ENCODE measurements at regions not wholly inside any gene's neighbourhood (a gene's known extent, or its start where the extent isn't known, plus 50 kb on each side); places are given as distances from the start of the nearest gene placed in this dataset.
"Not testable (repeated sequence)": the region's sequence is repeated elsewhere in the genome, so short reads cannot be mapped to it uniquely, and the experiment has no call there.

DNA sequence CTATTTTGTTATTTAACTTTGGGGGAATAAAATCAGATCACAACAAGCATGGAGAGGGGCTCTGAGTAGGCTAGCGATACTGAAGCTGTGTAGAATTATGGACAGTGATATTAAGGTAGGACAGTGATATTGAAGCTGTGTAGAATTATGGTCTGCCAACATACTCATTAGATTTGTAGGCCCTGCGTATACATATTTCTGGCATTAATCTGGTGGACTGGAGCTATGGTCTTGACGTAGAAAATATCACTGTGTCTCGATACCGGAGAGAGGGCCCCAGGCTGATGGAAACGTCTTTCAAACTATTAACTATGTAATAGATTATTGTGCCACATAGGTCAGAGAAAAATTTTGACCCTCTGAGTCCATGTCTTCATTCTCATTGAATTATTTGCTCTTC lies 511.4 kb downstream of the ADCYAP1 start:
- DNase-seq, result no peak

DNA sequence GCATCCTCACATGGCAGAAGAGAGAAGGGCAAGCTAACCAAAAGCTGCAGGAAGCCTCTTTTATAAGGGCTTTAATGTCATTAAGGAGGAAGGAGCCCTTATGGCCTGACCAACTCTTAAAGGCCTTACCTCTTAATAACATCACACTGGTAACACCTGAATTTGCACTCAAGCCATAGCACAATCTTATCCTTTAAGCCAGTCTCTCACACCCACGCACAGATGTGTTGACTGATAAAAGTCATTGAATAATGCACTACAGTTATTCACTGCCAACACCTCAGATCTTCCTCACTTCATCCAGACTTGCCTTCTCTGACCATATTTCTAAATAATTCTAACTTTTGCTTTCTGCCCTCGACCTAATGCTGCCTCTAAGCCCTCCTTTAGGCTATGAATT lies 516.8 kb downstream of the ADCYAP1 start:
- no peak for DNase-seq

DNA sequence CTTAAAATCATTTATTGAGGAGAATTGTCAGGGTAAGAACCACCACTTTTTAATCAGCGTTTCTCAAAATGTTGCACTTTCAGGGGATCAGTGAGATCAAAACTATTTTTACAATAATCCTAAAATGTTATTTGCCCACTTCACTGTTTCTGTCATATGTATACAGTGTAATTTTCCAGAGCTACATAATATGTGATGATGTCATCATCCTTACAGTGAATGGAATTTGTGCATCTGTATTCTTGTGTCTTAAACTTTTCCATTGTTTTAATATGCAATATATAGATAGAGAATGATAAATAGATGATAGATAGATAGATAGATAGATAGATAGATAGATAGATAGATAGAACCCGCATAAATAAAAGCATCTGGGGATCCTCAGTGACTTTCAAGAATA lies 518.0 kb downstream of the ADCYAP1 start:
- DNase-seq, result no peak

DNA sequence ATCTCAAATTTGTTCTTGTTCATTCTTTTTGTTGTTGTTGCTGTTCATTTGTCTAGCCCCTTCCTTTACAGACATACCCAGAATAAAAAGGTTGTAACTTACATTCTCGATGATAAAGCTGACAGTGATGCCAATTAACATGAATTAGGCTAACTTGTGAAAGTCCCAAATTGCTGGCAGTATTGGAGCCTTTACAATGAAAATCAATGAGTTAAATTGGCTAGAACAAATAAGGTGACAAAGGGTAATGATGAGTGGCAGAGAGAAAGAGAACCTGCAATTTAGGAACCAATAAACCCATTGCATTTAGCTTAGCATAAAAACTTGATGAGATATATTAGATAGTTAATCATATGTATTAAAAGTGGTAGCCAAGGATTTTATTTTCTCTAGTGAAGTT lies 521.0 kb downstream of the ADCYAP1 start:
- DNase-seq, result no peak

DNA sequence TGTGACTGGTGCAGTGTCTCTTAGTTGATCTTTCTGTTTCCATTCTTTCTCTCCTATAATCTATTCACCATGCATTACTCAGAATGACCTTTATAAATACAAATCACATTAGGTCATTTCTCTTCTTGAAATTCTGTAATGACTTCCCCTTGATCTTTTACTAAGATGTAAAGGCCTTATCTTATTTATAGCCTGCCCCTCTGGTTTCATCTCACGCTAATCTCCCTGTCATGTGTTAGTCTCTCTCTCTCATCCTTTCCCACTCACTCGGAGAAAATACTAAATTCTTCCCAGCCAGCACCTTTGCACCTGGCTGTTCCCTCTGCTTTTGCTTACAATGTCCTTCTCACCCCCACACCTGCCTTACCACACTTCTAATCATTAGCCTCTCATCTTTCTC lies 530.8 kb downstream of the ADCYAP1 start:
- DNase-seq, result no peak

DNA sequence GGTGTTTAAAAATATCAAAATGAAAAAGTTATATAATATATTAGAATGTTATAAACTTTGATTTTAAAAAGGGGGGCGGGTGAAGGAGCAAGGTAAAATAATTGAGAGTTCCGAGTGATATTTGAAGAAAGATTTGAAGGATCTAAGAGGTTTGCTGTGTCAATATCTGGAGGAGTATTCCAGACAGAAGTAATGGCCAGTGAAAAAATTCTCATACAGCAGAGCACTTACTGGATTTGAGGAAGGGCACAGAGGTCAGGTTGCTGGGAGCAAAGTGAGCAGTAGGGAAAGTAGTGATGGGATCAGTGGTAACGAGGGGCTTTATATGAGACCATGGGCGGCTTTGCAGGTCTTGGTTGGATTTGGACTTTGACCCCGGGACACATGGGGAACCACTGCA lies 531.5 kb downstream of the ADCYAP1 start:
- no peak for DNase-seq

DNA sequence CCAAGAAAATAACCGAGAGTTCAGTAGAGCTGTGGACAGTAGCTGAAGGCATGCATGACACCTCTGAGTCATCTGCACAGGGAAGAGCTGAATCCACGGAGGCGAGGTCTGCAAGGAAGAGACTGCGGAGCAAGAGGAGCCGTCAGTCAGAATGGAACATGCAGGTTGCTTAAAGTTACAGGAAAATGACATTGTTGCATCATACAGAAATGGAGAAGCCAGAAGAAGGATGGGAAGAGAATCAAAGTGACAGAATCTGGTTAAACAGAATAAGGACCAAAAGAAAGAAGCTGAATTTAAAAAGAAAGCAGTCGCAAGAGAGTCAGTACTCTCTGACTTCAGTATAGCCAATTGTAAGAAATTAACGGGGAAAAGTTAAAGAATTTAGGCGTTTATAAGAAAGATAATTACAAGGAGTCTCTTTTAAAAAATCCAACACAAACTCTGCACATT lies 533.8 kb downstream of the ADCYAP1 start:
- DNase-seq, result no peak

DNA sequence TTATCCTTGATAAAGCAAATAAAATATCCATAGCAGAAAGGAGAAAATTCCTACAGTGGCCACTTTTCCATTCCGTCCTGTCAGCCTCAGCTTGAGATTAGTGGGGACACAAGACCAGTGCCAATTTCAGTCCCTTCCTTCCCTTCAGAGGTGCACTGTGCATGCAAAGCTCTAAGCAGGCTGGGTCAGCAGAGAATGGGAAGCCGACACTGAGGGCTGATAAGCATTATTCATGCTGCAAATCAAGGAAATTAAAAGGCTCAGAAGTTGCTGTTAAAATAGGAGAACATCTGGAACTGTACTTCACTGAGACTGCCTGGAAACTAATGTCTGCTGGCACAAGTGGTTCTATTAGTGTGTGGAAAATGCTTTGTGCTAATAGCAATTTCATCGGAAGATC lies 534.3 kb downstream of the ADCYAP1 start:
- DNase-seq, result no peak

DNA sequence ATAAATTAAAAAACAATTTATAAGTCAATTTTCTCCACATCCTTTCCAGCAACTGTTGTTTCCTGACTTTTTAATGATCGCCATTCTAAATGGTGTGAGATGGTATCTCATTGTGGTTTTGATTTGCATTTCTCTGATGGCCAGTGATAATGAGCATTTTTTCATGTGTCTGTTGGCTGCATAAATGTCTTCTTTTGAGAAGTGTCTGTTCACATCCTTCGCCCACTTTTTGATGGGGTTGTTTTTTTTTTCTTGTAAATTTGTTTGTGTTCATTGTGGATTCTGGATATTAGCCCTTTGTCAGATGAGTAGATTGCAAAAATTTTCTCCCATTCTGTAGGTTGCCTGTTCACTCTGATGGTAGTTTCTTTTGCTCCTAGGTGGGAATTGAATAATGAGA lies 539.4 kb downstream of the ADCYAP1 start:
- not testable (repeated sequence) for DNase-seq

DNA sequence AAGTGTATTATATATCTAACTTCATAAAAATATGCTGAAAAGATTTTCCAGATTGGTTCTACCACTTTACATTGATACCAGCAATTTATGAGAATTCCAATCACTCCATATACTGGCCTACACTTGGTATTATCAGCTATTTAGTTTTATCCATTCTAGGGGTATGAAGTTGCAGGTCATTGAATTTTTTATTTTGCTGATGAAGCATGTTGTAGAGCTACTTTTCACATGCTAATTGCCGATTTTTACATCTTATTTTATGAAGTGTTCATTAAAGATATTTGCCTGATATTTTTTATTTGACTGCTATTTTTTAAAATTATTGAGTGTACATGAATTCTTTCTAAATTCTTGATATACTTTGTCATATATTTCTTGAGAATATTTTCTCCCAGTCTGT lies 542.1 kb downstream of the ADCYAP1 start:
- DNase-seq, result no peak

DNA sequence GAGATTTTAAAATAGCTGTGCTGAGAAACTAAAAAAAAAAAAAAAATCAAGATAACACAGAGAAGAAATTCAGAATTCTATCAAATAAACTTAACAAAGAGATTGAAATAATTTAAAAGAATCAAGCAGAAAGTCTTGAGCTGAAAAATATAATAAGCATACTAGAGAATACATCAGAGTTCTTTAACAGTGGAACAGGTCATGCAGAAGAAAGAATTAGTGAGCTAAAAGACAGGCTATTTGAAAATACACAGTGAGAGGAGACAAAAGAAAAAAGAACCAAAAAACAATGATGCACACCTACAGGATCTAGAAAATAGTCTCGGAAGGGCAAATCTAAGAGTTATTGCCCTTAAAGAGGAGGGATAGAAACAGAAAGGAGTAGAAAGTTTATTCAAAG lies 548.1 kb downstream of the ADCYAP1 start:
- no peak for DNase-seq

DNA sequence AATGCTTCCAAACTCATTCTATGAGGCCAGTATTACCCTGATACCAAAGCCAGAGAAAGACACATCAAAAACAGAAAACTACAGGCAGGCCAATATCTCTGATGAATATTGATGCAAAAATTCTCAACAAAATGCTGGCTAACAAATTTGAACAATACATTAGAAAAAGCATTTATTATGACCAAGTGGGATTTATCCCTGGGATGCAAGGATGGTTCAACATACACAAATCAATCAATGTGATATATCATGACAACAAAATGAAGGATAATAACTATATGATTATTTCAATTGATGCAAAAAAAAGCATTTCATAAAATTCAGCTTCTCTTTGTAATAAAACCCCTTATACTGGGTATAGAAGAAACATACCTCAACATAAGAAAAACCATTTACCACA lies 550.9 kb downstream of the ADCYAP1 start:
- no peak for DNase-seq

DNA sequence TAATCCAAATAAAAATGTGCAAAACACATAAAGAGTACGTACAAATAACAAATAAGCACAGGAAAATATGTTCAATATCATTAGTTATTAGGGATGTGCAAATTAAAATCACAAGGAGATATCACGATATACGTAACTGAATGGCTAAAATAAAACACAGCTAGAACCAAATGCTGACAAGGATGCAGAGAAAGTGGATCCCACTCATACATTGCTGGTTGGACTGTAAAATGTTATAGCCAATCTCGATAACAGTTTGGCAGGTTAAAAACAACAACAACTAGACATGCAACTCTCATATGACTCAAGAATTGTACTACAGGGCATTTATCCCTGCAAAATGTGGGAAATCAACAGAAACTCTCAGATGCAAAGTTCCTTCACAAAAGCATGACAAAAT lies 553.9 kb downstream of the ADCYAP1 start:
- DNase-seq, result no peak

DNA sequence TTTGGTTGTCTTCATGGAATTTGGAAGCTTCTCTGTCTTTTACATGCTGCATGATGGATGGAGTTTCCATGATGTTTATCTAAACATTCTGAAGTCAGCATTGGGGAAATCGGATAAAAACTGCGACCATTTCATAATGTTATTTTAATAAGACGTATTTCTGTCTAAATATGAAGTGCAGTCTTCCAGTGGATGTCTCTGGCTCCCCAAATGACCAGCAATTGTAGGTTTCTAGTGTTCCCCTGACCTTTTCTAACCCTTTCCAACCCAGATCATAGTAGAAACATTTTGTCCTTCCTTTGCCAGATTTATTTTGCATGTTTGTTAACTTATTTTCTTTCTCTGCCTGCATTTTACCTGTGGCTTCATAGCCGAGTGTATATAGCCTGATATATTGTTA lies 559.3 kb downstream of the ADCYAP1 start:
- DNase-seq, result no peak

DNA sequence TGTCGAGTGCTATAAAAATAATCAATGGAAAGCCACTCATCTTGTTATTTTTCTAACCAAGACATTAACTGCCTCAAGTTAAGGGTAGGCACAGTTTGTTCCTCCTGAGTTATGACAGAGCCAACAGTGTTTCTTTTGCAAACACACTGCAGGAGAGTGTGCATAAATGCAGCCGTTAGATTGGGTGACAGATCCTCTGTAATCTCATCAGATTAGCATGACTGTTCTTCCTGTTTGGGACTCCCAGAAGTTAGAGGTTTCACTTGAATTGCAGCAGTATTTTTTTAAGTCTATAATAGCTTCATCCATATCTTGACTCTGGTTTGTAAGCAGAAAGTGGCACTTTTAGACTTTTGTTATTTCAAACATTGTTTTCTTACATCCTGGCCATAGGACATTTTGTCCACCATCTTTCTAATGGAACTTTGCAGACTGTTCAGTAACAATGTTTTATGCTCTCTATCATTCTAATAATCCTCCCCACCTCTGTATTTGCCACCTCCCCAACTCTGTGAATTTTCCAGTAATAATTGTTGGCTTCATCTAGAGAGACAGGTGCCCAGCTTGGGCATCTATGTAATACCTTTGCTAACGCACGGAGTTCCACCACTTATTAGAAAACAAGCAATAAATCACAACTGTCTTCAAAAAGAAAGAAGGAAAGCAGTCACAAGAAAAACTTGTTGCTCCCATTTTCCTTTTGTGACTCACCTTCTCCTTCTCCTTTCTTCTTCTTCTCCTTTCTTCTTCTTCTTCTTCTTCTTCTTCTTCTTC lies 560.0 kb downstream of the ADCYAP1 start:
- no peak for DNase-seq

DNA sequence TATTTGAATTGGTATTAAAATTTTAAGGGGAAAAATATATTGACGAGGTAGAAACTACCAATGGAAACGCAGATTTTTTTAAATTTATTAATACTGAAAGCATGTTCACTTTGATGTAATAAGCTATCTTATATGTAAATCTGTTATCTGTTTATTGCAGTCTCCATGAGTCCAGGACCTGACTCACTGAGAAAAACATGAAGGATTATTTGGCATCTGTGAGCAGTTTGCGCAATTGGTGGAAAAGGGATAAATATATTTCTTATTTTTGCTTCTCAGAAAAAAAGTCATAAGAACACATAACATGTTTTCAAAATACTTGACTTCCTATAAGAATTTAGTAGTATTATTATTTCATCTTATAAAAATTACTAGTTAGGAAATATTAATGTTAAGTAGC lies 561.4 kb downstream of the ADCYAP1 start:
- no peak for DNase-seq

DNA sequence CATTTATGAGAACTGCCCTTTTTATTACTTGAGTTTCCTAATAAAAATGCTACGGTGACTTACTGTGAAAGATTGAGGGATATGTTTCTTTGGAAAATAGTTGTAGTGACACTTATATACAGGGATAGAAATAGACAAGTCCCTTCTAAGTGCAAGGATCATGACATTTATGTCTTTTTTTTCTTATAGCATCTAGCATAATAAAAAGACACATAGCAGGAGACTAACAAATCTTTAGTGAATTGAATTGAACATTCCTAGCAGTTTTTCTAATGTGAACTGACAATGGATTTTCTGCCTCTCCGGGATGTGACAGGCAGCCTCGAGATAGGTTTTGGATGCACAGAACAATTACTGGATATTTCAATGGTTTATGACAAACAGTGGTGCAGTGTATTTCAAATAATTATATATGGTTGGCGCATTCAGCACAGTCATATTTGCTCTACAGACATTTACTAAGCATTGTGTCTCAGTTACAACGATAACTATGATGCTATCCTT lies 562.8 kb downstream of the ADCYAP1 start:
- DNase-seq, result no peak

DNA sequence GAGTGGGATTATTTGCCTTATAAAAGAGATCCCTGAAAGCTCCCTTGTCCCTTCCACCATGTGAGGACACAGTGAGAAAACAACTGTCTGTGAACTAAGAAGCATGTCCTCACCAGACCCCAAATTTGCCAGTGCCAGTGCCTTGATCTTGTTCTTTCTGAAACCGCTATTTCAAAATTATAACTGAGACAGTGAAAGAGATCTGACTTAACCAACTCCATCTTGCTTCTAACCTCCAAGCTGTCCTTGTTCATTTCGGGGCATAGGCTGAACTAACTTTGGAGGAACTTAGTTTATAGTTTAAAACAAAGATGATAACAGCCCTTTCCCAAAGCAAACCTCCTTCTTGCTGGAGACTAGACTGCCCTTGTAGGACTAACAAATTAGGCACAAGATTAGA lies 563.9 kb downstream of the ADCYAP1 start:
- DNase-seq, result no peak

DNA sequence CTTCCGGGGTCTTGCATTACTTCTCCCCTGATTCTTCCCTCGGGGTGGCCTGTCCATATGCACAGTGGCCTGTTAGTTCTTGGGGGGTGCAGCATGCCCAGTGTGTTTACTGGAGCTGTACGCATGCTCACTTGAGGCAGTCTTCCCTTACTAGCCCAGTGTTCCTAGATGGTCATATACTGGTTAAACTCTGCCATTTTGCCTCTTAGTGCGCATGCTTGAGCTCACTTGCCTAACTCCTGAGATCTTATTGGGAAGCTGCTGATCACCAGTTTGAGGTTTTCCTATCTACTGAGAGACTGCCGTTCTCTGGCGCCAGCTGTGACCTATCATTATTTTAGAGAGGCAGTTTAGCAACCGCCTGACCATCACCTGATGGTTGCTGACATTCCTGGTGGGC lies 571.2 kb downstream of the ADCYAP1 start:
- no peak for DNase-seq

DNA sequence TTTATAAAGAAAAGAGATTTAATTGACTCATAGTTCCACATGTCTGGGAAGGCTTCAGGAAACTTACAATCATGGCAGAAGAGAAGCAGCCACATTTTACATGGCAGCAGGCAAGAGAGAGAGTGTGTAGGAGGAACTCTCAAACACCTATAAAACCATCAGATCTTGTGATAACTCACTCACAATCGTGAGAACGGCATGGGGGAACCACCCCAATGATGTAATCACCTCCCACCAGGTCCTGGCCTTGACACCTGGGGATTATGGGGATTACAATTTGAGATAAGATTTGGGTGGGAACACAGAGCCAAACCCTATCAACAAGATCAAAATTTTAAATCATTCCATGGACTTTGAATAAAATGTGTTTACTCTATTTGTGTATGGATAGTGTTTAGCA lies 575.6 kb downstream of the ADCYAP1 start:
- DNase-seq, result no peak

DNA sequence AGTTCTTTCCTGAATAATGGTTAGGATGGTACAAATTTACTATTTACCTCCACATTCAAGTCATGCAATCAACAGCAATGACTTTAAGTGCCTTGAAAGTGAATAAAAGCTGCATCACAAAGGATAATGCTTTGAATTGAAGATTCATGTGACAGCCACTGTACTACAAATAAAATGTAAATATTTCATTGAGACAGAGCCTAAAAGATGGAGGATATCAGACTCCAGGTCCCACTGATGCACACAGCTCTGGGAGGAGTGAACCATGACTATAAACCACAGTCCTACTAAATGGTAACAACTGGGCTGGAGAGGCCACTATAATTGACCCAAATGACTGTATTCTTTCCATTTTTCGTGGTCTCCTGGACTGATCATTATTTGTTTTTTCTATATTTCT lies 576.9 kb downstream of the ADCYAP1 start:
- DNase-seq, result no peak

DNA sequence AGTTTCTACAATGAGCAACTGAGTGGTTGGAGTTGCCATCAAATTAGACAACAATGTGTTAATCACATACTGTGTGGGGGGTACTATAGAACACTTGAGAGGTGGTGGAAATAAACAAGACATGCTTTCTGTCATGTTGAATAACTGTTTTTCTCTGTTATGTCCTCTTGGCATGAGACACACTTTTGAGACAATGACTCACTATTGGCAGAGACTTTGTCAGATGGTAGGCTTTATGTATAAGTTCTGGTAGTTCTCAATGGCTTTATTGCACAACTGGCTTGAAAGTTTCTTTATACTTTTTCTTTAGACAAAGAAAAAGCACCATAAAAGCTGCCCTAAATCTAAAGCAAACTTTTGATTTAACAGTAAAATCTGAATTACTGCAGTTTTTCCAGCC lies 578.7 kb downstream of the ADCYAP1 start:
- no peak for DNase-seq

DNA sequence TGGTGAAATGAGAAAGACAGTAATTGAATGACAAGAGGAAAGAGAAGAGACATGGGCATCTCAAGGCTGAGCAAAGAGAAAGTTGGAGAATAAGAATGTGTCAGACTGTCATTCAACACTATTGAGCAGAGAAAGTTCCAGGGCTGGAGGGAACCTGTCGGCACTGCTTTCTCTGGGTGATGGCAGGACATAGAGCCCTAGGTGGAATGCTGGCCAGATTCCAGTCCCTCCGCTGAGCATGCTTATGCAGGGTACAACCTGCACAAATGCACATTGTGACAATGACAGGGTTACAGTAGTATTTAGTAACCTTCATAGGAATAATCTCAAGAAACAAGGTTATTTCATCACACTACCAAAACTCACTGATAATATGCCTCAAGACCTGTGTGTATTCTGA lies 582.8 kb downstream of the ADCYAP1 start:
- no peak for DNase-seq

DNA sequence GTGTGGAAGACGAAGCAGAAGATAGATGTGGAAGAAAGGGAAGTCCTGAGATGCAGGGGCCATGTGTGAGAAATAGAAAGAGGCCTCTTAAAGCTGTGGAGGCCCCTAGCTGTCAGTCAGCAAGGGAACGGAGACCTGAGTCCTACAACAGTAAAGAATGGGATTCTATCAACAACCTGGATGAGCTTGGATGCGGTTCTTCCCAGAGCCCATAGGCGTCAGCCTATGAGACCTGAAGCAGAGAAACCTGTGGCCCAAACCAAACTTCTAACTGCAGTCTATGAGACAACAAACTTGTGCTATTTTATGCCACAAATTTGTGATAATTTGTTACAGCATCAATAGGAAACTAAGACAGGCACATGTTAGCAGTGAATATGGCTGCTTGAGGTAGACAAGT lies 583.7 kb downstream of the ADCYAP1 start:
- DNase-seq, result no peak

DNA sequence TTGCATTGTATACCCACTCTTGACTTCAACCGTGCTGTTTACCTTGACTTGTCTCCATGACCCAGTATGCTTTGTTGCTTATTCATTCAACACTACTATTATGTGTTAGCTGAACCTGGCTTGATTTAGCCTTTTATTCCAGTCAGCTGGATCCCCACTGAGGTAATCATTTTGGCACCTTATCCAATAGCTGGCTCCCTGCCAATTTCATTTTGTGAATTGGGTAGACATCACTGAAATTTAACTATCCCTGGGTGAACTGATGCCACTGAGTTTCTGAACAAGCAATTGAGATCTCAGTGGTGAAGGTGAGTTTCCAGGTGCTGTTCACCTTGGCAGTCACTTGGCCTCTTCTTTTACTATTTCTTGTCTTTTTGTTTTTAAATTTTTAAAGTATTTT lies 584.3 kb downstream of the ADCYAP1 start:
- no peak for DNase-seq

All from occipital lobe (tissue), 1 donor.